ENCODE measurements at regions not wholly inside any gene's neighbourhood (a gene's known extent, or its start where the extent isn't known, plus 50 kb on each side); places are given as distances from the start of the nearest gene placed in this dataset.

GRCh38 chr13:95494082-95494681 lies 58.3 kb upstream of the CLDN10 start:
- peak in 2 of 3 donors; percentile 57 to 82 for DNase-seq (ENCODE audit: low read depth in 2 of 3, low spot score in 2 of 3)

DNA sequence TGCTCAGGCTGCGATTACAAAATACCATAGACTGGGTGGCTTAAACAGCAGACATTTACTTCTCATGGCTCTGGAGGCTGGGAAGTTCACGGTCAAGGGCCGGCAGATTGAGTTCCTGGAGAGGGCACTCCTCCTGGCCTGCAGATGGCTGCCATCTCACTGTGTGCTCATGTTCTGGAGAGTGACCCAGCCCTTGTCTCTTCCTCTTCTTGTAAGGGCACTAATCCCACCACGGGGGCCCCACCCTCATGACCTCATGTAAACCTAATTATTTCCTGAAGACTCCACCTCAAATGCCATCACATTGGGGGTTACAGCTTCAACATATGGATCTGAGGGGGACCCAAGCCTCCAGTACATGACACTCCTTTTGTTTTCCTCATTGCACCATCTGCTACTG lies 56.0 kb upstream of the CLDN10 start:
- no peak for DNase-seq (ENCODE audit: low read depth in 2 of 3, low spot score in 2 of 3)

- DNase-seq (ENCODE audit: low read depth in 2 of 3, low spot score in 2 of 3) = peak in 1 of 3 donors; percentile 56
Measured at GRCh38 chr13:95497381-95497807, 55.1 kb upstream of the CLDN10 start.

DNA sequence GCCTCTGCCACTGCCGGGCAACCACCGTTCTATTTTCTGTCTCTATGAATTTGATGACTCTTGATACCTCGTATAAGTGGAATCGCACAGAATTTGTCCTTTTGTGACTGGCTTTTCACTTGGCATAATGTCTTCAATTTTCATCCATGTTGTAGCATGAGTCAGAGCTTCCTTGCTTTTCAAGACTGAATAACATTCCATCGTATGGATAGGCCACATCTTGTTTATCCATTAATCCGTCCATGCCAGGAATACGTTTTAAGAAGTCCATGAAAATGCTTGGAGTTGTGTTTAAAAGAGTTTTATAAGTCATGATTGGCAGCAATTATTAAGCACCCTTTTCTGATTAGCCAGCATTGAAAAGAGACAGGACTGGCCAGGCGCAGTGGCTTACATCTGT lies 53.6 kb upstream of the CLDN10 start:
- DNase-seq (ENCODE audit: low read depth in 2 of 3, low spot score in 2 of 3) = no peak

GRCh38 chr13:95499811-95500712 lies 52.5 kb upstream of the CLDN10 start:
- no peak for DNase-seq (ENCODE audit: low read depth in 2 of 3, low spot score in 2 of 3)

DNA sequence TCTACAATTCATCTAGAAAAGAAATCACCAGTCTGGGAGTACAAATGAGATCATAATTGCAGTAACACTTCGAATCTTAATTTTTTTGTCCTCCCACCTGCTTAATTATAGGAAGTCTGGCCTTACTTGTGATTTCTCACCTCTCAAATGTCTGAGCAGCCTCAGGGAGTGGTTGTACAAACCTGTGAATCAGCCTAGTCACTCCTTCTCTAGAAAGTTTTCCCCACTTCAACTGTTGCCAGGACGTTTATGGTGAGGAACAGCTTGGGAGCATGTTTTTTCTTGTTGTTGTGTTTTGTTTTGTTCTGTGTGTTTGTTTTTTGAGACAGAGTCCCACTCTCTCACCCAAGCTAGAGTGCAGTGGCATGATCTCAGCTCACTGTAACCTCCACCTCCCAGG lies 50.3 kb upstream of the CLDN10 start:
- no peak for DNase-seq (ENCODE audit: low read depth in 2 of 3, low spot score in 2 of 3)

Measured in hematopoietic multipotent progenitor cell (in vitro differentiated cells).